Dermis blood vessel endothelial cell (primary cell): ENCODE measurements at regions not wholly inside any gene's neighbourhood (a gene's known extent, or its start where the extent isn't known, plus 50 kb on each side); places are given as distances from the start of the nearest gene placed in this dataset.
"Not testable (repeated sequence)": the region's sequence is repeated elsewhere in the genome, so short reads cannot be mapped to it uniquely, and the experiment has no call there.

ENCODE experiments used
- DNase-seq: peaks from one replicate; pipeline ENCODE4 v3.0.0; 2010

GRCh38 chr7:81430761-81431160, 339.1 kb downstream of the HGF start:
- DNase-seq, result no peak

- no peak for DNase-seq
Observed at GRCh38 chr7:81430150-81430549, 339.7 kb downstream of the HGF start.

DNA sequence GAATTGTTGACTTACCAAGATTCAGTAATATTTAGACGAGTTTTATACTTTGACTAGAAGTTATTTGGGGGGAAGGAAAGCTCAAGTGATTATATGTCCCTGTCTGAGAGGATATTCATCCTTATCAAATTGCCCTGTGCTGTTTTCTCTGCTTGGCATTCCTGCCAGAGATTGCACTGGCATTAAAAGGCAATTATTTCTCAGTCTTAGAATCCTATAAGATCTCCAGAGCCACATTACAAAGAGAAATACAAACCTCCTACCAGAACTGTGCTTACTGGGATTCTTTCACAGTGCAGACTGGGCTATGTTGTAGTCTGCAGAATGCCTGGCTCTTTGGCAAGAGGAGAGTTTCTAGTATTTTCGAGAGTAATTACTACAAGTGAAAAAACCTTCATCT, 342.4 kb downstream of the HGF start:
- no peak for DNase-seq

GRCh38 chr7:81420526-81421226, 349.2 kb downstream of the HGF start:
- no peak for DNase-seq

DNA sequence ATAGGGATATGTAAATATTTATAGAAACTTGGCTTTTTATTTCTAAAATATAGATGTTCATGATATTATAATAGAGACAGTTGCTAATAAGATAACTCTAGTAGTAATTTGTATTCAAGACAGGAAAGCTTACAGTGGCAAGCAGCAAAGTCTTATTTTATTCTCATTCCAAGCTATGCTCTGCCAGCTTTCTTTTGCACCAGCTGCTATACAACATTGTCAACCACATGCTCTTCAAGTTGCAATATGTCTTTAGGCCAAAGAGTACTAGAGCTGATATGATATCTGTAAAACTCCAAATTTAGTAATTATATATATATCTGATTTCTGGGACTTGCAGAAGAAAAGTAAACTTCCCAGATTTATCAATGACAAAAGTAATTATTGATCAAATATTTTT, 350.1 kb downstream of the HGF start:
- no peak for DNase-seq

GRCh38 chr7:81416659-81417058, 353.2 kb downstream of the HGF start:
- DNase-seq, result no peak

- no peak for DNase-seq
Observed at GRCh38 chr7:81415181-81415580, 354.7 kb downstream of the HGF start.

DNA sequence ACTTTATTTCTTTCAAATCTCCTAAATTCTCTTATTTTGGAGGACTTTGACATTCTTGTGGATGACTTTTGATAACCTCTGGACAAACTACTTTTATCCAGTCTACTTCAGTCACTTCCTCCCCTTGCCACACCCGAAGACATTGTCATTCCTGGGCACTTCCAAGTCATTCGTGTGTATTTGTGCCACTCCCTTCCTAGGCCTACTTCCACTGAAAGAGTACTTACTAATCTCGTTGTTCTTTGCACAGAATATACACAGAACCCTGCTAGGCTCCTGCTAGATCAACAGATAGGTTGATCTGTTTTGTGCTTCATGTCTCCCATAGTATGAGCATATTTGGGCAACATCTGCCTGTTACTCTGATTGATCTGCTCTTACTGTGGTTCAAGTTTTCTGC, 355.4 kb downstream of the HGF start:
- DNase-seq, result no peak

- no peak for DNase-seq
Observed at GRCh38 chr7:81410471-81411117, 359.3 kb downstream of the HGF start.

DNA sequence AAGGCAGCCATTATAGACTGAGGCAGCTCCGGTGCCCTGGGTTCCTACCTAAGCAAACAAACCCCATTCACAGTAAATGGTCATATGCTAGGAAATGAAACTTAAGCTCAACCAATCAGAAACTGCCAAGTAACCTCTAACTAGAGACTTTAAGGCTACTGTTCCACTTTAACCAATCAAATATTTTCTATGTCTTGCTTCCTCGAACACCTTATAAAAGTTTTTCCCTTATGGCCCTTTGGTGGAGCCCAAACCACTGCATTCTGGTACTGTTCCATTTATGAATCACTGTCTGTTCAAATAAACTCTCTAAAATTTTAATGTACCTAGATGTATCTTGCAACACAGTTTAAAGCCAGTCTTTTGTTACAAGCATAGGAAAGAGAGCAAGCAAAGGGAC, 361.1 kb downstream of the HGF start:
- no peak for DNase-seq

GRCh38 chr7:81407094-81407493, 362.8 kb downstream of the HGF start:
- DNase-seq, result no peak

GRCh38 chr7:81404669-81405068, 365.2 kb downstream of the HGF start:
- no peak for DNase-seq

GRCh38 chr7:81402227-81402626, 367.6 kb downstream of the HGF start:
- no peak for DNase-seq

DNA sequence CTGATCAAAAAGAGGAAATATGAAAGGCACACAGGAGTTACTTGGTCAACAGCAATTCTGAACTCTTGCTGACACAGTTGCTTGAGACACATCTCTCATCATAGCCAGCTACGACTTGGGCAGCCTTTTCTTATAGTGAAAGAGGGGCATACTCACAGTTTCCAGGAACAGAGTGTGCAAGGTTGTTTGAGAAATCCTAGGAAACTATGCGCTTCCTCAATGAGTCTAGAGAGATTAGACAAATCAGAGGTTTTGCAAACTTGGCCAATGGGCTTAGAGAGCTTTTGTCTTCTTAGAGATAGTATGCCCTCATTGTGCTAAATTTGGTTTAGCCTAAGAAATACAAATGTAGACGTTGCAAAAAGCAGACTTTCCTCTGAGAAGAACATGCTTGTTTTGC, 370.4 kb downstream of the HGF start:
- DNase-seq, result no peak

GRCh38 chr7:81394029-81394428, 375.8 kb downstream of the HGF start:
- DNase-seq, result no peak

GRCh38 chr7:81393018-81393417, 376.8 kb downstream of the HGF start:
- DNase-seq, result no peak

DNA sequence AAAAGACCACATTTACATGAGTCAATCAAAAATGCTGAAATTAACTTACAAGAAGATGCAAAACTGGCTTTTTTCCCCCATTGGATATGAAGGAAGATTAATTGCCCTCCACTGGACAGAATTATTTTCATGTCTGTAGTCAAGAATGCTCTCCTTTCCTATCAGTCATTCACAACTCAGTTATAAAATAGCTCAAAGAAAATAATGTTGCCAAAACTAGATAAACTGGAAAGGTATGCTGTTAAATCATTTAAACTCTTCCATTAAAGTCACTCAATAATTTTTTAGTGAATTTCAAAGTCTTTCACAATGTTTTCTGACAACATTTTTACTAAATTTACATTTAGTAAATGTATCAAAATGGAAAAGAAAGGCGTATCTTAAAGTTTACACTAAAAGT, 384.5 kb downstream of the HGF start:
- no peak for DNase-seq

- no peak for DNase-seq
Observed at GRCh38 chr7:81383846-81384245, 386.0 kb downstream of the HGF start.

GRCh38 chr7:81374641-81375040, 395.2 kb downstream of the HGF start:
- not testable (repeated sequence) for DNase-seq

DNA sequence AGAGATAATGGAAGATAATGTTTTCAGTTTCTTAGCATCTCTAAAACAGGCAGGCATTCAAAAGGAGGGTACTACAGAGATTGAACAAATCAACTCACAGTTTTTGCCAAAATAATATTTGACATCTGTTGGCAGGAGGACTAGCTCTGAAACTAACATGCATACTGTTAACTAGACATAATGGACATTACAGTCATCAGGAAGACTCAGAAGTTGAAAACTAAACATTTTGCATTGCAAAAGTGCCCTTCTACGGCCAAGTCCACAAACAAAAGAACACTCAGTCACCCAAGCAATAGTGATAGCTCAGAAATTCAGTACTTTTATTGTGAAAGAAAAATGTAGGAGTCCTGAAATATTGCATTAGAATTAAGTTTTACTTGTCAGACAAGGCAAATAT, 399.0 kb downstream of the HGF start:
- no peak for DNase-seq

GRCh38 chr7:81367326-81367931, 402.4 kb downstream of the HGF start:
- DNase-seq, result no peak

GRCh38 chr7:81366546-81366945, 403.3 kb downstream of the HGF start:
- DNase-seq, result no peak

- no peak for DNase-seq
Observed at GRCh38 chr7:81361769-81362312, 408.0 kb downstream of the HGF start.

DNA sequence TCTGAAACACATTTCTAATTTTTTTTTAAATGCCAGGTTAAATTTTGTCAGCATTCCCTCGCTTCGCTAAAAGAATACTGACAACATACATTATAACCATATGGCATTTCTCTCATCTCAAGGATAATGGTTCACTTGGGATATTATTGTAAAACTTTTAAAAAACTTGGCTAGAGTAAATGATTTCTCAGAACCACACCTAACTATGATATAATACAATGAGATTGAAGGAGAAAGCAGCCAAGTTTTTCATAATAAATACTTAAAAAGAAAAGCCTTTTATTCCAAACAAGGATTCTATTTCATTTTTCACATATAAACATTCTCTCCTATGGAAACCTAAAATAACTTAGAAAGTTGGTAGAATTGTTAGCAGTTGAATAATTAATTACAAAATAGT, 413.9 kb downstream of the HGF start:
- DNase-seq, result no peak
